ENCODE measurements at regions not wholly inside any gene's neighbourhood (a gene's known extent, or its start where the extent isn't known, plus 50 kb on each side); places are given as distances from the start of the nearest gene placed in this dataset.

DNA sequence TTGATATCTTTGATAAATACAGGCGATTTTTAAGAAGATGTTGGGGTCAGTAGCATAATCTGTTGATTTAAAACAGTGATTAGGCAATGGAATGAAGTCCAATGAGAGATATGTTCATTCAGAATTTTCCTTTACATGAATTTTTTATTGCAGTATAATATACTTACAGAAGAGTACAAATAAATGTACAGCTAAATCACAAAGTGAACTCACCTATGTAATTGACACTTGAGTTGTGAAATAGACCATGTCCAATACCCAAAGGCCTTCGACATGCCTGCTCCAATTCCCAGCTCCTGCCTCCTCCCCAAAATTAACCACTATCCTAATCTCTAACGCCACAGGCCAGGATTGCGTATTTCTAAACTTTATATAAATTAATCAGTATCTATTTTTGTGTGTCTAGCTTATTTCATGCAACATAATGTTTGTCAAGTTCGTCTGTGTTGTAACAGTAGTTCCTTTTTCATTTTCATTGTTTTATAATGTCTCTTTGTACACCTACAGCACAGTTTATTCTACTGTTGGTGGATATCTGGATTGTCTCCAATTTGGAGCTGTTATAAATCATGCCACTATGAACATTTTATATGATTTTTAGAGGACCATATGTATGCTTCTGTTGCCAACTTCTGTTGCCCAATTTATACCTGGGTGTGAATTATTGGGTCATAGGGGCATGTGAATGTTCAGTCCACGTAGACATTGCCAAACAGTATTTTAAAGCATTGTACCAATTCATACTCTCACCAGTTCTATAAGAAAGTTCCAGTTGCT lies 208.3 kb downstream of the TLE1 start:
- DNase-seq: no peak

DNA sequence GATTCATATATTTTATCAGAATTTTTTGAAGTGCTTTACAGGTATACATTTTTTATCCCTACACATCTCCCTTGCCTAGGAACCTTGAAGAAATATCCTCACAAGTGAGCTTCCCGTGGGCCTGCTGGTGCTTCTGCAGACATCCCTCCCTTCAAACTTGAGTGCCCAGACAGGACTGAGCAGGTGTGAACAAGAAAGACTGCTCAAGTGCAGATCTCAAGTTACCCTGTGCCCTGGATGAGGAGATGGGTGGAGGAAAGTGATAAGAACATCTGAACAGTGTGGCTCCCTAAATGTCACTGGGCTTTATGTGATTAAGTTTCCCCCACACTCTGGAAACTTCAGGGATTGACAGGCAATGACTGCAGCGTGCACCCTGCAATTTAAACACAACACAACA lies 209.8 kb downstream of the TLE1 start:
- DNase-seq: no peak

DNA sequence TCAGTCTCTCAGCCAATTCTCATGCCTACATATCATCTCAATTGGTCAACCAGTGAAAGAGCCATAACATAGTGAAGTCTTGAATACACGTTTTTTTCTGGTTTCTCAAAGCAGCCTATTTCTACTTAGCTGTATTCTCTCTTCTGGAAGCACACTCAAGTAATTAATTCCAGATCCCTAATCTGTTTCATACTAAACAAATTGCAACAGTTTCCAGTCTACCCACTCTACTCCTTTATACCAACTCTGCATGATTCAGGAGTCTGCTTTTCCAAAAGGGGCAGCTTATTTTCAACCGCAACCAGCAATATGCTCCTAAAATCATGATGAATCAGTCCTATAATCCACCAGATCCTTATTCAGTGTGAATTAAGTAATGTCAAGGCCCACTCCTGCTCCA lies 211.7 kb downstream of the TLE1 start:
- DNase-seq: no peak

DNA sequence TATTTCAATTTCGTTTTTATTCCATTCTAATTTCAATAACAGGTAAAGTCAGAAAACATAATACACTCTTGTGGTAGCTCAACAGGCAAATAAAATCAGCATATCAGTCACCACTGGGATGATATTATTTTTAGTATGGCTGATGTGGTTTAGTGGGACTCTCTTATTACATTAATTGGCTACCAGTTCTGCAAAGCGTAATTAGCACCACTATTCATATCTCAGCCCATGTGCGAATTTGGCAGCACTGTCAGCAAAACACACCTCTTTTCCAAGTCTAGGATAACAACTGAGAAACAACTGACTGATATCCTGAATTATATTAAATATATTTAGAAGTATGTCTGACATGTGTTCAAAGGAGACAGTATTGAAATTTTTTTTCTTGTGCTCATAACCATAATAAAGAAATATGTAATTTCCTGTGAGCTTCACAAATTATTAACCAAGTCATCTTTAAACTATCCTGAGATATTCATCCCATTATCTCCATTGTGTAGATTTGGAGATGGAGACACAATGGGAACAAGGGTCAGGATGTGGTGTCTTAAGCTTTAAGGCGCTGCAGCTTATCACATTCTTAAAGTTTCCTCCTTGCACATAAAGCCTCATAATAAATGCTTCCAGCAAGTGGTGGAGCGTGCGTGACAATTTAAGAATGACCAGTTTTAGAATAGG lies 212.4 kb downstream of the TLE1 start:
- no peak for DNase-seq

DNA sequence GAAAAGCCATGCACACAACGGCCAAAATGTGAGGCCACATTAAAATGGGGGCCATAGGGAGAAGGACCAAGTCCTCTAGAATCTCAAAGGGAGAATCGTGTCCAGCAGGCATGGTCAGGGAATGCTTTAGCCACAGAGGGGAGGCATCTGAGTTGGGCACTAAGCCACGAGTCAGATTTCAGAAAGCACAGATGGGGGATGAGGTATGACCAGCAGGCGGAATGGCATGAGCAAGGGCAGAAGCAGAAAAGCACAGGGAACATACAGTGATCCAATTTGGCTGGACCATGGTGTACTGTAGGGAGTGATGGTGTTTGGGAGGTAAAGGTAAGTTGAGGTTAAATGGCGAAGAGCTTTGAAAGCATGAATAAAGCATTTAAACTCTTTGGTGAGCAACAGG lies 214.6 kb downstream of the TLE1 start:
- no peak for DNase-seq

DNA sequence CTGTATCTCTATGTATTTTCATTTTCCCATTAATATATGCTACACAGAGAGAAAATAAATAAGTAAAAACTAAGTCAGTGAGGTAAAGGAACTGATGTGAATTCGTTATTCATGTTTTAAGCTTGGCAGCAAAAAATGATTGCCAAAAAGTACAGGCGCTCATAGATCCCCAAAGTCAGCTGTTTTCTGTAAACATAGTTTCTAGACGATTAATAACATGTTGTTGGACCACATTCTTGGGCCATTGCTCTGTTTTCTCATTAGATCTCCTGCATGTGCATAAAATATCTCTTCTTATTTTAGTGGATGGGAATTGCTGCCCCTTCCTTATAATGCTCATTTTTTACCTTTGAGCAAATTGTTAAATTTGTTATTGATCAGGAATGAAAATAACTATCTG lies 215.2 kb downstream of the TLE1 start:
- no peak for DNase-seq

DNA sequence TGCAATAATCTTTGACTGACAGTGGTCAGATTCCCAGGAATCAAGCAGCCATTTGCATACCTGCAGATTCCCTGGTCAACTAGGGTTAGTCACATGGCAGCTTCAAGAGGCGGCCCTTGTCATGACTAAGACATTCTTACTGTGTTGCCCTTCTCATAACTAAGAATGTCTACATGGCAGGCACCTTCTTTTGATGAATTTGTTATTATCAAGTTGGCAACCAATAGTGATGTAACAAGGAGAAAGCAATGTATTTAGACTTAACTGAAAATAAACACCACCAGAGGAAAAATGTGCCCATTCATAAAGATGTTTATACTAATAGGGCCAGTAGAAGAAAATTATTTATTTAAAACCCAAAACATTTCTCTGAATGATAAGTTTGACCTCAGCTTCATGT lies 215.6 kb downstream of the TLE1 start:
- no peak for DNase-seq

DNA sequence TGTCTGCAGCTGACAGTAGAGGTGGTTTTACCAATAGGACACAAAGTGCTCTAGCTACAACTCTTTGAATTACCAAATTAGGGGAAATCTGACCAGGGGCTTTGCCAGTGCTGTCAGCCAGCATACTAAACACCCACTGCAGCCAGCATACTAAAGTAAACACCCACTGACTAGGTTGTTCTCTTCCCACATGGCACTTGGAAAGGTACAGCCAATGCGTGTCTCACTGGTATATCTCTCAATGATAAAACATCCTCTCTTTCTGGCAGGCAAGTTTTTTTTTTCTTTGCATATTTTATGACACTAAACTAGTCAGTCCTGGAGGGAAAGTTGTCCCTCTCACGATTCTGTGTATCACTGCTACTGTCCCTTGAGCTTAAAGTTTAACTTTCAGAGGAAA lies 216.1 kb downstream of the TLE1 start:
- no peak for DNase-seq

DNA sequence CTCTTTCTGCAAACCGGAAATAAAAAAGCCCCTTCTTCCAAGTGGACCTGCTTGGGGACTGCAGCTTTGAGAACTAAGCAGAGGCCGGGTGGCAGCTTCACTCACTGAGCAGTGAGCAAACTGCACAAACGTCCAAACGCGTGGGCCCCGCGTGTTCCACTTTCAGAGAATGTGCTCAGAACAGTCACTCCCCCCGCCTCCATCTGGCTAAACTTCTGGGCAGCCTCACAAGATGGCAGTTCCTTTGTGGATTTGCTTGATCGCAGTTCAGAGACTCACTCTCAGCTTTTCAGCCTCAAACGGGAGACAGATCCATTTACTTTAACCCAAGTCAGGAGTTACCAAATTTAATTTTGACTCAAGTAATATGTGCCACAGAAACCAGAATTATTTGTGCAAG lies 216.6 kb downstream of the TLE1 start:
- no peak for DNase-seq

DNA sequence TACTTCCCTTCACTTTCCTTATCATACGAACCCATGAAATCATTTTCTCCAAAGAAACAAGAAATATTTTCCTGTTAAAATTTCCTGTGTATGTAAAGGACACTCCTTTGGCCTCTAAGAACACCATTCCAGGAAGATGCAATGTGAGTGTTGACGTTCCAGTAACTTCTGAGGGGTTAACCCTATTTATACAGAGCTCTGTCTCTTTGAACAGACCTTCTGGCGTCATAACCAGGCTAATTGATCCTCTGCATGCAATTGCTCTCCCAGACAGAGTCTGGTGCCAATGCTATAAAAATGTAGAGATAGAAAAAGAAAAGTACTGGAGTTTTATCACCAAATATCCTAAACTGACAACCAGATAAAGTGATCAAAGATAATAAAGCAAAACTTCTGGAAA lies 218.5 kb downstream of the TLE1 start:
- no peak for DNase-seq

DNA sequence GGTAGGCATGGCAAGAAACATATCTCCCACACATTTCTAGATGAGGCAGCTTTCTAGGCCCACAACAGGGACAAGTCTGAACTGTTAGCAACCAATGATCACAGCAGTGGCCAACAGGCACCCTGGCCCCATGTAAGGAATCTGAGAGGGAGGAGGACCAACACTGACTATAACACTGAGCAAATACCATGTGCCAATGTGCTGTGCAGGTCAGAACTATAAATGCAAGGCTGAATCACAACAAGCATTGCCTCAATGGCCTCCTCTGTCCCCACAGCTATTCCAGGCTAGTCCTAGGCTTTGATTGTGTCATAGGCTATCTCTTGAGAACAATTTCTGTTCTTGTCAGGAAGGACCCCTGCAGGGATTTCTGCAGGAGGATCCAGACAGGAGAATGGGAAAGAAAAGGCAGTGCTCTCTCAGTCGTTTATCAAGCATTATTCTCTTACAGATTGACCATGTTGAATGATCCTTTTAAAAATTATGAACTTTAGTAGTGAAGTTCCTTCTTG lies 221.2 kb downstream of the TLE1 start:
- no peak for DNase-seq

DNA sequence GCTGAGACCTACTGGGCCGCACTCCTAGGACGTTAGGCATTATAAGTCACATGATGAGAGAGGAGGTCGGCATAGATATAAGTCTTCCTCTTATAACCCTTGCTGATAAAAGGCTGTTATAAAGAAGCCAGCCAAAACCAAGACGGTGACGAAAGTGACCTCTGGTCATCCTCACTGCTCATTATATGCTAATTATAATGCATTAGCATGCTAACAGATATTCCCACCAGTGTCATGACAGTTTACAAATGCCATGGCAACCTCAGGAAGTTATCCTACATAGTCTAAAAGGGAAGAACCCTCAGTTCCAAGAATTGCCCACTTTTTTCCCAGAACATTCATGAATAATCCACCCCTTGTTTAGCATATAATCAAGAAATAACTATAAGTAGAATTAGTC lies 222.4 kb downstream of the TLE1 start:
- DNase-seq: no peak

DNA sequence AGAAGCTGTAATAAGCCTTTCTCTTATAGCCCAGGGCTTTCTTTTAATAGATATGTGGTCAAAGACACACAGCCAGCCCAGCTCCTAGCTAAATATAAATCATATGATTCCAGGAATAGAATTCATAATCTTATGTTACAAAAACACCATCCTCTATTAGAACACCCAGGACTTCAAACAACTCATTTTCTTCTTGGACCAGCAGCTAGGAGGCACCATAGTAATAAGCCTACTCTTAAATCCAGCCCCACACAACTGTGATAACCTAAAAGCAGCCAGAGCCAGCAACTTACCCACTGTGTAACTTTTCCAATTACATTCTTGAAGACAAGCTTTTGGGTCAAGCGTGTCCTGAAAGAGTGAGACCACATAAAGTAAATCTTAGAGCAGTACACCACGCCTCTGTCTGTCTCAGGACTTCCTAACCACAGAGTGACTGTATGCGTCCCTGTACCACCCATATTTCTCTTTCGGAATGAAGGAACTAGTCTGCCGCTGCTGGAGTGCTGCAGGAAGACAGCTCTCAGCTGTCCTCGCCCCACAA lies 223.8 kb downstream of the TLE1 start:
- no peak for DNase-seq

DNA sequence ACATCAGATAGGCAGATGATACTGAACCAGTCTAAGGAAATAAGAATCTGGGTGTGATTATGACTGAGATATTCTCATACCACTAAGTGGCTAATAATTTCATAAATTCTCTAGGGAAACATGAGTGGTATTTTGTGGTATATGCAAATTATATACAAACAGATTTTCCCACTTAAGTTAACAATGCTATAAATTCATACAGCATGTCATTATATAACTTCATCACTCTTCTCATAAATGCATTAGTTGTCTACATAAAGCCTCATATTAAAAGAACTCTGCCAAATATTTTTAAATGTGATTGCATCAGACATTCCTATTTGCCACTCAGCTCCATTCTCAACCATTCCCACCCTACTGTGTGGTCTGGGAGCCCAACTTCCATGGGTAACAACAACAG lies 226.5 kb downstream of the TLE1 start:
- DNase-seq: no peak

DNA sequence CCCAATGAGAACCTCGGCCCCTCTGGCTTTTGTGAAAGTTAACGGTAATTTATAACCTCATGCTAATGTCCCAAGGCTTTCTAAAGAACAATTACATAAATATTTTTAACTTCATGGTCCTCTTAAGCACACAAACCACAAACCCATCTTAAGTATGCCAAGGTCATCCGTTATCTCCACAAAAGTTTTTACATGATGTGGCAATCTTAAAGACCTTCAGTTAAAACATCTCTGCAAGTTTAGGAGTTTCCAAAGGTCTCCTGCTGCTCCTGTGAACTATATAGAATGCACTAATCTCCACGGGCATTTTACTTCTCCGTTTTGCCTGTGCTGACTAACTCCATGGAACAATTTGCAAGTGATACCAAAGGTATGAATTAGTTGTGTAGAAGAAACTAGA lies 228.2 kb downstream of the TLE1 start:
- DNase-seq: no peak

DNA sequence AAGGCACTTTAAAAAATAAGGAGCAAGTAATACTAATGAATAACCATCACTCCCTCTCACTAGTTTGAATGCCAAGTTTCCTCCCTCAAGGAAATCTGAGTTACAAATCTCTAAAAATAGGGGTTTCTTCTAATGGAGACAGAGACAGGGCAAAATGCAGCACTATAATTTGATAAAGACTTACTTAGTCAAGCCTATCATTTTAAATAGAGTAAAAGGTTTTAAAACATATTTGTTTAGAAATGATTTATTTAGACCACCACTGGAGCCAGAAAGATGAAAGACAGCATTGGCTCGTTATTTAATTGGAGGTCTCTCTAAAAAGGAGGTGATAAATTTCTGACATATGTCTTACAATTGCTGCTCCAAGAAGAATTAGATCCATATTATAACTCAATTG lies 228.7 kb downstream of the TLE1 start:
- no peak for DNase-seq

DNA sequence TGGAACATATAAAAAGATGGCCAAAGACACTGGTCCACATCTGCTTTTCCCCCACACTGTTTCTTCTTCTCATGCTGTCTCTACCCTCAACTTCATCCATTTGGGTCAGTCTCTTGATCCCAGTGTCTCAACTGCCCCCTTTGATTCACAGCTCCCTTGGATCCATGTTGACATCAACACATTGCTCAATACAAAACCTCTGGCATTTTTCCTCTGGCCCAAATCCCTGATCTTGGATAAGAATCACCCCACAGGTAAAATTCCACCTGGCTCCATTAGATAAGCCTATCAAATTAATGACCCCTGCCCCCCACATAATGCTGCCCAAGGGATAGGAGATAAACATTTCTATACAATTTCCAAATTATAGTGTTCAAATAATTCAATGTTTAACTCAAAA lies 229.8 kb downstream of the TLE1 start:
- DNase-seq: no peak

DNA sequence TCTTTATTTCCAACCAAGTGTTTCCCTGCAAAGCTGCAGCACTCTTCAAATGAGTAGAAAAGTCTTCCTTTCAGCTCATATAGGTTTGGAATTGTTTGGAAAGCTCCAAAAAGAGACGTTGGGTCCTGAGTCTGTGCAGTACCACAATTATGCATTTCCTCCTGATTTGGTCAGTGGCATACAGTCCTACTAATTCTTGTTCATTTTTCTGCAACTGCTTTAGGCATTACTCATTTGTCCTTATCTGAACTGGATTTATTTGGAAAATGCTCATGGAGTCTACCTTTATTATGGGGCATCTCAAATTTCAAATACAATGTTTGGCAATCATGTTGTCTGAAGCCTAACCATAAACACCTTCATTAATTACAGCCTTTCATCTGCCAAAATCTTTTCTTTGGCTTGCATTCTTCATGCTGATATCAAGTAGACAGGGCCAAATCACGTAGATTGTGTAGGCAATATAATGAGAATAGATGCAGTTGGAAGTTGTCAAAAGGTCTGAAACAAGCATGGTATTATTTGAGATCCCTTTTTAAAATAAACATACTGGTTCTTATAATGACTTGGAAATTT lies 232.8 kb downstream of the TLE1 start:
- no peak for DNase-seq

DNA sequence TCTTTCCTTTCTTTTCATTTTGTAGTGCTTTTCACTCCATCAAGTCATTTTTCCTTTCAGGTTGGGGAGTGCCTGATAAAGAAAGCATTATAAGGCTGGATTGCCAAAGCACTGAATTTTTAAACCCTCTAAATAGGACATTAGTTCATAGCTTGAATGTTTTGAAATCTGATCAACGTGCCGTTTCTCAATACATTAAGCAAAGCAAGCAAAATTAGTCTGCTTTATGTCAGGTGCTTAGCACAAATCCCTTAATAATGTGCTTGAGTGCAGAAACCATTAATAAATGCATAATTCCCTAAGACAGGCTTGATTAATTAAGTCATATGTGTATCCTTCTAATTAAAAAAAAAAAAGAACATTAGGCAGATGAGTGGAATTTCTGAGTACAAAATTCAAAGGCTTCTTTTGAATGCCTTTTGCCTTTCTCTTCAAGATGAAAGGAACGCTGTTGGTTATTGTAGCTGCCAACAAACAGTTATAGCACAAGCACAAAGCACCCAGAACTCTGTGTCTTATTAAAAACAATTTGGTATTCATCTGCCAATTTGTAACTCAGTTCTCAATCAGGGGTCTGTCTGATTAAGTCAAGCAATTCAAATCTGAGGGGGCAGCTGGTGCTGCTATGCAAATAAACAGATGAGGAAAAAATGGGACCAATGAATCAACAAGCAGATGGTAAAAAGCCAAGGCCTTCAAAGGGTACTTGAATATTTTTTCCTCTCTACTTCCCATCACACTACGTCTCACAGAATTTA lies 233.7 kb downstream of the TLE1 start:
- DNase-seq: no peak

DNA sequence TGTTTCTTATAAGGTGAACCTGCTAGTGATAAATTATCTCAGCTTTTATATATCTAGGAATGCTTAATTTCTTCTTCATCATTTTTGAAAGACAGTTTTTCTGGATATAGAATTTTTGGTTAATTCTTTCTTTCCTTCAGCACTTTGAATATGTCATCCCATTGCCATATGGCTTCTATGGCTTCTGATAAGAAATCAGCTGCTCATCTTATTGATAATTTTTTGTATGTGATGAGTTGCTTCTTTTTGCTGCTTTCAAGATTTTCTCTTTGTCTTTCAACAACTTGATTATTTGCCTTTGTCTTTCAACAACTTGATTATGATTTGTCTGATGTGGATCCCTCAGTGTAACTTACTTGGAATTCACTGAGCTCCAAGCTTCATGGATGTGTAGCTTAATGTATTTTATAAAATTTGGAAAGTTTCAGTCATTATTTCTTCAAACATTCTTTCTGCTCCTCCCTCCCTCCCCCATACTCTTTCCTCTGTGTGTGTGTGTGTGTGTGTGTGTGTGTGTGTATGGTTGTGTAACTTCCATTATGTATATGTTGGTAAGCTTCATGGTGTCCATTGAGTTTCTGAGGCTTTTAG lies 243.9 kb downstream of the TLE1 start:
- no peak for DNase-seq

DNA sequence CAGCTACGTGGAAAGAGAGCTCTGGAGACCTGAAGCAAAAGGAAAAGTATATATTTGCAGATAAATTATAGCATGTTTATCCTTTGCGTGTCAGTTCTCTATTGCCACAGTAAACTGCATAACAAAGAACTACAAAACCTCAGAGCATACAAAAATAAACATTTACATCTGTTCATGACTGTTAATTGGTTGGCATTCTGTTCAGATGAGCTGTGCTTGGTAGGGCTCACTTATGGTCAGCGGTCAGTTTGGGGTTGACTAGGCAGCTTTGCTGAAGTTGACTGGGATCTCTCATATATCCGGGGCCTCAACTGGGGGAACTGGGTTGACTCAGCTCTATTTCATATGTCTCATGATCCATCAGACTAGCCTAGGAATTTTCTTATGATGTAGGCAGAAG lies 257.7 kb downstream of the TLE1 start:
- no peak for DNase-seq

DNA sequence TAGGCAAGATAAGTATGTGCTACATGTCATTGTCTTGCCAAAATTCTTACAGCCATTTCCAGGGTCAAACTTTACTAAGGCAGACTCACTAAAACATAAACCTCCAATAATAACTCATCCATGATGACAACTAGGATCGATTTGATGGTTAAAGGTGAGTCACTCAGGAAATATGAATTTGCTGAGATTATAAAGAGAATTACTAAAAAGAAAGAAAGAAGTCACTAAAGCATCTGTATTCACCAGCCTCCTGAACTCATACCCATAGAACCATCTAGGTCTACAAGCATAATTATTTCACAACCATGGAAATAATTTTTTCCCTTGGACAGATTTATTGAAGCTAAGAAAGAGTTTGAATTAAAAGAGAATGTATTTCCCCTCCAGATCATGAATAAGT lies 258.6 kb downstream of the TLE1 start:
- DNase-seq: no peak

DNA sequence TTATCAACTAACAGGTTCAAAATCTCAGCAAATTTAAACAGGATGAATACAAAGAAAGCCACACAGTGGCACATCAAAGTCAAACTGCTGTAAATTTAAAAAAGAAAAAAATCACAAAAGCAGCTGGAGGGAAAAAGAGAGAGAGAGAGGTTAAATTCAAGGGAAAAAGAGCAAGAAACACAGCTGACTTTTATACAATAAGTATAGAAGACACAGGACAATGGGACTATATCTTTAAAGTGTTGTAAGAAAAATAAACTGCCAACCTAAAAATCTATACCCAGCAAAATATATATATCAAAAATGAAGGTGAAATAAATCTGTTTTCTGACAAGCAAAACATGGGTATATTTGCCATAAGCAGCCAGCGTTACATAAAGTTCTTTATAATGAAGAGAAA lies 261.5 kb downstream of the TLE1 start:
- DNase-seq: no peak

Measured in activated CD4-positive, alpha-beta T cell treated with anti-CD3 and anti-CD28 coated beads for 48 hours (primary cell).